Endothelial cell (in vitro differentiated cells): ENCODE measurements at regions not wholly inside any gene's neighbourhood (a gene's known extent, or its start where the extent isn't known, plus 50 kb on each side); places are given as distances from the start of the nearest gene placed in this dataset.

ENCODE experiments used
- DNase-seq: peaks from one replicate; pipeline ENCODE4 v3.0.0; 2021; ENCODE audit warnings: low spot score
- H3K27ac Mint-ChIP-seq: one replicate; pipeline ENCODE4 v1.8.0; 2021; ENCODE audit warnings: mixed read lengths, inconsistent platforms; ENCODE audit not compliant: unreplicated experiment
- H3K27me3 Mint-ChIP-seq: one replicate; pipeline ENCODE4 v1.8.0; 2021; ENCODE audit warnings: mild to moderate bottlenecking, moderate library complexity, mixed read lengths, inconsistent platforms; ENCODE audit not compliant: unreplicated experiment
- H3K36me3 Mint-ChIP-seq: one replicate; pipeline ENCODE4 v1.8.0; 2021; ENCODE audit warnings: mild to moderate bottlenecking, low read depth, mixed read lengths, inconsistent platforms; ENCODE audit not compliant: unreplicated experiment
- H3K4me1 Mint-ChIP-seq: one replicate; pipeline ENCODE4 v1.8.0; 2021; ENCODE audit warnings: mild to moderate bottlenecking, mixed read lengths, inconsistent platforms; ENCODE audit not compliant: unreplicated experiment
- H3K4me3 Mint-ChIP-seq: one replicate; pipeline ENCODE4 v1.8.0; 2021; ENCODE audit warnings: mild to moderate bottlenecking, mixed read lengths, inconsistent platforms; ENCODE audit not compliant: unreplicated experiment
- H3K9me3 Mint-ChIP-seq: one replicate; pipeline ENCODE4 v1.8.0; 2021; ENCODE audit warnings: mixed read lengths, inconsistent platforms; ENCODE audit not compliant: unreplicated experiment
- CTCF ChIP-seq: fragments of 200-600 bp; sonication (generic); IDR thresholded peaks from one replicate; pipeline ENCODE4 v1.5.0; 2021; ENCODE audit warnings: antibody characterized with exemption; ENCODE audit not compliant: unreplicated experiment

- no peak overlapping the region for H3K27ac Mint-ChIP-seq
- peaks cover 6% of the 10 kb centered on the region for H3K4me1 Mint-ChIP-seq
- no peaks in the 10 kb centered on the region for H3K27me3 Mint-ChIP-seq
- no peak for TF ChIP-seq CTCF
- no peaks in the 10 kb centered on the region for H3K9me3 Mint-ChIP-seq
- H3K36me3 Mint-ChIP-seq = no peaks in the 10 kb centered on the region
- no peak for DNase-seq
- H3K4me3 Mint-ChIP-seq = no peak overlapping the region
Observed at GRCh38 chr5:96066386-96066719, 104.7 kb upstream of the ELL2 start.

- no peak overlapping the region for H3K4me3 Mint-ChIP-seq
- H3K27ac Mint-ChIP-seq = no peak overlapping the region
- no peaks in the 10 kb centered on the region for H3K36me3 Mint-ChIP-seq
- H3K9me3 Mint-ChIP-seq = no peaks in the 10 kb centered on the region
- H3K4me1 Mint-ChIP-seq = peaks cover 6% of the 10 kb centered on the region
- DNase-seq = no peak
- TF ChIP-seq CTCF = no peak
- H3K27me3 Mint-ChIP-seq = no peaks in the 10 kb centered on the region
Observed at GRCh38 chr5:96065685-96066385, 104.2 kb upstream of the ELL2 start.

GRCh38 chr5:96064877-96065276 is 103.2 kb upstream of the ELL2 start:
- no peak for DNase-seq
- Mint-ChIP-seq H3K4me1 (peaks cover 6% of the 10 kb centered on the region), H3K36me3 (no peaks in the 10 kb centered on the region), H3K27me3 (no peaks in the 10 kb centered on the region), H3K4me3 (no peak overlapping the region), H3K27ac (no peak overlapping the region), H3K9me3 (no peaks in the 10 kb centered on the region)
- no peak for TF ChIP-seq CTCF

- Mint-ChIP-seq H3K27ac (no peak overlapping the region), H3K36me3 (no peaks in the 10 kb centered on the region), H3K4me3 (no peak overlapping the region), H3K4me1 (peaks cover 6% of the 10 kb centered on the region), H3K27me3 (no peaks in the 10 kb centered on the region), H3K9me3 (no peaks in the 10 kb centered on the region)
- TF ChIP-seq CTCF = no peak
- DNase-seq = no peak
Observed at GRCh38 chr5:96062836-96063235, 101.2 kb upstream of the ELL2 start.

GRCh38 chr5:96058084-96058483 is 96.4 kb upstream of the ELL2 start:
- no peak for TF ChIP-seq CTCF
- Mint-ChIP-seq H3K9me3 (no peaks in the 10 kb centered on the region), H3K4me1 (no peaks in the 10 kb centered on the region), H3K27ac (no peak overlapping the region), H3K27me3 (no peaks in the 10 kb centered on the region), H3K36me3 (no peaks in the 10 kb centered on the region), H3K4me3 (no peak overlapping the region)
- no peak for DNase-seq
